ENCODE measurements at regions not wholly inside any gene's neighbourhood (a gene's known extent, or its start where the extent isn't known, plus 50 kb on each side); places are given as distances from the start of the nearest gene placed in this dataset.
A peak's percentile ranks its signal among the peaks of the same experiment; 100 is the strongest.

- no peak overlapping the region for H3K4me3 ChIP-seq (ENCODE audit: low read depth, low read length)
- DNase-seq (ENCODE audit: low read depth, low spot score) = no peak
- TF ChIP-seq, protein P1, sequence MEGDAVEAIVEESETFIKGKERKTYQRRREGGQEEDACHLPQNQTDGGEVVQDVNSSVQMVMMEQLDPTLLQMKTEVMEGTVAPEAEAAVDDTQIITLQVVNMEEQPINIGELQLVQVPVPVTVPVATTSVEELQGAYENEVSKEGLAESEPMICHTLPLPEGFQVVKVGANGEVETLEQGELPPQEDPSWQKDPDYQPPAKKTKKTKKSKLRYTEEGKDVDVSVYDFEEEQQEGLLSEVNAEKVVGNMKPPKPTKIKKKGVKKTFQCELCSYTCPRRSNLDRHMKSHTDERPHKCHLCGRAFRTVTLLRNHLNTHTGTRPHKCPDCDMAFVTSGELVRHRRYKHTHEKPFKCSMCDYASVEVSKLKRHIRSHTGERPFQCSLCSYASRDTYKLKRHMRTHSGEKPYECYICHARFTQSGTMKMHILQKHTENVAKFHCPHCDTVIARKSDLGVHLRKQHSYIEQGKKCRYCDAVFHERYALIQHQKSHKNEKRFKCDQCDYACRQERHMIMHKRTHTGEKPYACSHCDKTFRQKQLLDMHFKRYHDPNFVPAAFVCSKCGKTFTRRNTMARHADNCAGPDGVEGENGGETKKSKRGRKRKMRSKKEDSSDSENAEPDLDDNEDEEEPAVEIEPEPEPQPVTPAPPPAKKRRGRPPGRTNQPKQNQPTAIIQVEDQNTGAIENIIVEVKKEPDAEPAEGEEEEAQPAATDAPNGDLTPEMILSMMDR (IDR thresholded peaks at IDR 0.05; ENCODE audit: low read depth, low read length) = no peak
- in situ Hi-C loops (cut with HindIII; ENCODE audit: low sequenced_read_pairs) = no loop called here
Measured at GRCh38 chr9:15113288-15113687, 193.7 kb downstream of the TTC39B start.

DNA sequence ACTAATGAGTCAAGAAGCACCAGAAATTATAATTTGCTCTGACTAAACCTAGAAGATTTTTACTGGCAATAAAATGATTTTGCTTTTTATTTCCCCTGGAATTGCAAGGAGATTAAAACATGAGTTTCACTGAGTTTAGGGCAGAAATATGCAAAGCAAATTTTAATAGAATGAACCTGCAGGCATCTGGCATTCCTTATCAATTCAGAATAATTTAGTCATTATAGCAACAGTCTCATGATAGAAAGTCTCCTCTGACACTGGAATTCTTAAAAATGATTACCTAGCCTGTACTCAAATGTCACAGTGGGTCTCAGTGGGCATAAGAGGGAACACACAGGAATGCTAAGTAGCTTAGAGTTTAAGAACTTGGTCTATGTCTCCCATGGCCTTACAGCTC, 195.9 kb downstream of the TTC39B start:
- no peak for DNase-seq (ENCODE audit: low read depth, low spot score)
- TF ChIP-seq, protein P1 (IDR thresholded peaks at IDR 0.05; ENCODE audit: low read depth, low read length) = no peak
- in situ Hi-C loops (cut with HindIII; ENCODE audit: low sequenced_read_pairs) = no loop called here
- no peak overlapping the region for H3K4me3 ChIP-seq (ENCODE audit: low read depth, low read length)

DNA sequence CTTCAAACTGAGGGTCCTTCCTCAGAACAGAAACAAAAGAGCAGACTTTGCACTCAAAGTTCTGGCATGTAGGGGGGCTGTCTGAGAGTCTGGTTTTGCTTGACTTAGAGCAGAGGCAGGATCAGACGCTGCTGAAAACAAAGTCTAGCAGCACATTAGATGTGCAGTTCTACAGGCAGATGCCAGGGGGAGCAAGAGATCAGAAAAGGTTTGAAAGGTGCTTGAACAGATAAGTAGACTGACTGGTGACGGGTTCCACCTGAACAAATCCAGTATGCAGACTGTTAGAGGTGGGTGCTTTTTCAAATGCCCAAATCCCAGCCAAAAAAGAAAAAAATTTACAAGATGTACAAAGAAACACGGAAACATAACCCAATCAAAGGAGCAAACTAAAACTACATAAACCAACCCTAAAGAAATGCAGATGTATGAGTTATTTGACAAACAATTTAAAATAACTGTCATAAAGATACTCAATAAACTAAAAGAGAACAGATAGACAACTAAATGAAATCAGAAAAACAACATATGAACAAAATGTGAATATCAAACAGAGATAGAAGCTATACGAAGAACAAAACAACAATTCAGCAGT, 194.7 kb upstream of the FREM1 start:
- TF ChIP-seq, protein P1 (IDR thresholded peaks at IDR 0.05; ENCODE audit: low read depth, low read length) = peak; percentile 85
- in situ Hi-C loops (cut with HindIII; ENCODE audit: low sequenced_read_pairs) = no loop called here
- no peak overlapping the region for H3K4me3 ChIP-seq (ENCODE audit: low read depth, low read length)
- peak; percentile 32 for DNase-seq (ENCODE audit: low read depth, low spot score)

GRCh38 chr9:15103290-15103689, 193.1 kb upstream of the FREM1 start:
- TF ChIP-seq, protein P1 (IDR thresholded peaks at IDR 0.05; ENCODE audit: low read depth, low read length) = no peak
- DNase-seq (ENCODE audit: low read depth, low spot score) = no peak
- H3K4me3 ChIP-seq (ENCODE audit: low read depth, low read length) = no peak overlapping the region
- in situ Hi-C loops (cut with HindIII; ENCODE audit: low sequenced_read_pairs) = no loop called here

GRCh38 chr9:15101095-15101494, 190.9 kb upstream of the FREM1 start:
- DNase-seq (ENCODE audit: low read depth, low spot score) = no peak
- H3K4me3 ChIP-seq (ENCODE audit: low read depth, low read length) = no peak overlapping the region
- in situ Hi-C loops (cut with HindIII; ENCODE audit: low sequenced_read_pairs) = no loop called here
- TF ChIP-seq, protein P1 (IDR thresholded peaks at IDR 0.05; ENCODE audit: low read depth, low read length) = no peak

DNA sequence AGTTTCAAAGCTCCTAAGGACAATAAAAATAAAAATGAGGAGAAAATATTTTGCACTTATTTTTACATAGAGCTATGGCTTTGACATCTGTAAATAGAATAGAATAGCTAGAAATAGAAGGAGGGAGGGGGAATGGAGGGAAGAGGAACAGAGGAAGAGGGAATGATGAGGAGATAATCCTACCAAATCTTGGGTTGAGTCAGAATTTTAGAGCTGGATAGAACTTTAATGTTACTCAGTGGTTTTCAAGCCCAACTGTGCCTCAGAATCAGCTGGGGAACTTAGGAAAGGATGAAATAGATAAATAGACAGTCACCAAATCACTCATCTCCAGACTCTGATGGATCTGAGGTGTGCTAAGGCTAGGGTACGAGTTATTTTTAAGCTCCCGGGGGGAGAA, 190.3 kb upstream of the FREM1 start:
- in situ Hi-C loops (cut with HindIII; ENCODE audit: low sequenced_read_pairs) = no loop called here
- DNase-seq (ENCODE audit: low read depth, low spot score) = no peak
- no peak overlapping the region for H3K4me3 ChIP-seq (ENCODE audit: low read depth, low read length)
- TF ChIP-seq, protein P1 (IDR thresholded peaks at IDR 0.05; ENCODE audit: low read depth, low read length) = no peak

- H3K4me3 ChIP-seq (ENCODE audit: low read depth, low read length) = no peak overlapping the region
- in situ Hi-C loops (cut with HindIII; ENCODE audit: low sequenced_read_pairs) = no loop called here
- TF ChIP-seq, protein P1 (IDR thresholded peaks at IDR 0.05; ENCODE audit: low read depth, low read length) = no peak
- no peak for DNase-seq (ENCODE audit: low read depth, low spot score)
Measured at GRCh38 chr9:15096972-15097371, 186.7 kb upstream of the FREM1 start.

Measured in astrocyte of the spinal cord (primary cell).